Hematopoietic multipotent progenitor cell treated with erythropoietin and hydrocortisone succinate and interleukin-3 and kit ligand, for 8 days (in vitro differentiated cells): ENCODE measurements at regions not wholly inside any gene's neighbourhood (a gene's known extent, or its start where the extent isn't known, plus 50 kb on each side); places are given as distances from the start of the nearest gene placed in this dataset.
"Not testable (repeated sequence)": the region's sequence is repeated elsewhere in the genome, so short reads cannot be mapped to it uniquely, and the experiment has no call there.

Source experiments
- DNase-seq: peaks from one replicate; pipeline ENCODE4 v3.0.0-alpha.2; 2015

DNA sequence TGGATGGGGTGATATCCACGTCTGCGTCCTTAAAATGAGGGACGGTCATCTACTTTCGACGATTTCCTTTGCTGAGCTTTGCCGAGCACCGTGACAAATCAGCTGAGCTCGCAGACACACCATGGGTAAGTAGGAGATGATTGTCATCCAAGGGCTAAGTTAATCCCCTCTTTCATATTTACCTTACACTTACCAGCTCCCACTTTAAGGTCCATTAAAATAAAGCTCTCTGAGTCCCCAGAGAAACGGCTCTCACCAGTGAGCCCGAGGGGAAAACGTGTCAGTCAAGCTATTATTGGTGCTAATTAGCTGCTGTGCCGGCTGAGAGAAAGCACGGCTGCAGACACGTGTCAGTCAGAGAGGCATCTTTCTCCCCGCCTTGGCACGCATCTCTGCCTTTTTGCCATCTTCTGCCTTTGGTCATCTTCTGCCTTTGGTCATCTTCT, 72.2 kb downstream of the CRLF2 start:
- DNase-seq: no peak

DNA sequence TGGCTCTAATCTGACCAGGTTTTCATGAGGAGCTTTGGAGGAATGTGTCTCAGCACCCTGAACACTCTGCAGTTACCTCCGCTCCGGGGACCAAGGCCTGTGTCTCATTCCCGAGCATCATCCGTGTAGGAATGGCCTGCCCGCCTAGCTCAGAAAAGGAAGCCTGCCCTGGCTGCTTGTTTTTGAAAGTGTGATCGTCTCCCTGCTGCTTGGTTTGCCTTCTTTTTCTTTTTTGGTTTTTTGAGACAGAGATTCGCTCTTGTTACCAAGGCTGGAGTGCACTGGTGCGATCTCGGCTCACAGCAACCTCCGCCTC, 73.3 kb downstream of the CRLF2 start:
- no peak for DNase-seq

DNA sequence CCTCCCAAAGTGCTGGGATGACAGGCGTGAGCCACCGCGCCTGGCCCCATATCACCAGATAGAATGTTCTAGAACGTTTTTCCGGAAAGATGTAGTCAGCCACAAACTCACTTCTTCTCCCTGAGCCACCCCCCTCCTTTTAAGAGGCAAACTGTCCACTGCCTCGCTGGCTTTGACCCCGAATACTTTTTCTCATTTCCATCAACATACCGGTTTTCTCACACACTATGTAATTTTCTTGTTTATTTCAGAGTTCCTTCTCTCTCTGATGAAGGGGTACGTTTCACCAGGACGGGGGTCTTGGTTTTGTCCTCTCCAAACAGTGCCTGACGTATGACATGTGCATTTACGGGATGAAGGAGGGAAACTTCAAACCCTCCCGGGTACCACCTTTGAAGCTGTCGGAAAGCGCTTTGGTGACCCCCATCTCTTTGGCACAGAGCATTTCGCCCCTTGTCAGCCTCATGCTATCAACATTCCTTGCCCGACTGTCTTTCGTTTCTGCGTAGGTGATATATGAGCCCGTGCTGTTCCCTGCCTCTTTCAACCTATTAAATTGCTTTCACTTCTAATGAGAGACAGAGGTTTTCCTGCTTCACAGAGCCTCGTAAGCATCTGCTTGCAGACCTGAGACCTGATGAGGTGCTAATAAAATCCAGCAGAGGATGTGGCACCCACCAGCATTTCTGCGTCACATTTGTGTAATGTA, 73.8 kb downstream of the CRLF2 start:
- no peak for DNase-seq

DNA sequence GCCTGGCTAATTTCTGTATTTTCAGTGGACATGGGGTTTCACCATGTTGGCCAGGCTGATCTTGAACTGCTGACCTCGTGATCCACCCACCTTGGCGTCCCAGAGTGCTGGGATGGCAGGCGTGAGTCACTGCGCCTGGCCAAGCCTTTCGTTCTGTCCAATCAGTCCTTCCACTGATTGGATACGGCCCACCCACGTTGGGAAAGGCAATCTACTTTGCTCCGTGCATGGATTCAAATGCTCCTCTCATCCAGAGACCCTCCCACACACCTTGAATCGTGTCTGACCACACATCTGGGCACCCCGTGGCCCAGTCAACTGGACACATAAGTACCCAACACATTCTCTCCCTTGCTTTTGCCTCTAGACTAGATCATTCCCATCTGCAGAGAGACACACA, 74.9 kb downstream of the CRLF2 start:
- no peak for DNase-seq

DNA sequence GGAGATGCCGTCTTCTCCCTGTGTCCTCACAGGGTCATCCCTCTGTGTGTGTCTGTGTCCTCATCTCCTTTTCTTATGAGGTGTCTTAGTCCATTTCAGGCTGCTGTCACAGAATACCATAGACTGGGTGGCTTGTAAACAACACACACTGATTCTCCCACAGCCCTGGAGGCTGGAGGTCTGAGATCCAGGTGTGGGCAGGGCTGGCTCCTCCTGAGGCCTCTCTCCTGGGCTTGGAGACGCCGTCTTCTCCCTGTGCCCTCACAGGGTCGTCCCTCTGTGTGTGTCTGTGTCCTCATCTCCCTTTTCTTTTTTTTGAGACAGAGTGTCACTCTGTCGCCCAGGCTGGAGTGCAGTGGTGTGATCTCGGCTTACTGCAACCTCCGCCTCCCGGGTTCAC, 75.9 kb downstream of the CRLF2 start:
- not testable (repeated sequence) for DNase-seq

DNA sequence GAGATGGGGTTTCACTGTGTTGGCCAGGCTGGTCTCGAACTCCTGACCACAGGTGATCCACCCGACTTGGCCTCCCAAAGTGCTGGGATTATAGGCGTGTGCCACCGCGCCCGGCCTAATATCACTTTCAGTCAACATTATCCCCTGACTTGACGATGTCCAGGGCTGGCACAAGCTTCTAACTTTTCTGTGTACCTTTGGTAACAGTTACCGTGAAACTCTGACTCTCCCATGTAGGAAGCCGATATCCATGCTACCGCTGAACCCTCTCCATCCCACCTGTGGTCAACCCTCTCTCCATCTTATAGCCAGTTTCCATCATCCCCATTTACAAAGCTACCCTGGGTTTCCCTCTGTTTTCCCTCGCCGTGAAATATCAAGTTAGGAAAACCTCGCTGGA, 77.5 kb downstream of the CRLF2 start:
- DNase-seq: no peak

DNA sequence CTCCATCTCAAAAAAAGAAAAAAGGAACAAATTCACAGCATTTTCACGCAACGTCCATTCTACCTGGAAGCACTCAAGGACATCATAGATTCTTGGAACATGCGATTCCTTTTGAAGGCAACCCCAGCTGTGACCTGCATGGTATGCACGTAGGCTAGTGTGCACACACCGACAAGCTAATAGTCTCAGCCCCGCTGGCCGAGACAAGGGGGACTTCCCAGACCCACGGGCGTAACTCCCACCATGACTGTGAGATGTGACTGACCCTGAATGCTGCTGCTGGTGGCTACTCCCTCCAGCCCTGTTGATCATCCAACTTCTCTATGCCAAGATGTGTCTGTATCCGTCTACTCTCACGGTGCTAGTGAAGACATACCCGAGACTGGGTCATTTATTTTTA, 78.3 kb downstream of the CRLF2 start:
- no peak for DNase-seq

DNA sequence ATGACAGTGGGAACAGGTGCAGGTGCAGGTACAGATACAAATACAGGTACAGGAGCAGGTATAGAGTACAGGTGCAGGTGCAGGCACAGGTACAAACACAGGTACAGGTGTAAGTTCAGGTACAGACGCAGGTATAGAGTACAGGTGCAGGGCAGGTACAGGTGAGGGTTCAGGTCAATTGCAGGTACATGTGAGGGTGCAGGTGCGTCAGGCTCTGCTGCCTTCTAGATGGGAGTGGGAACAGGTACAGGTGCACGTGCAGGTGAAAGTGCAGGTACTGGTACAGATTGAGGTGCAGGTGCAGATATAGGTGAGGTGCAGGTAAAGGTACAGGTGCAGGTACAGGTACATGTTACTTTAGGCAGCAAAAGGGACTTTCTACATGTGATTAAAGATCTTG, 85.7 kb downstream of the CRLF2 start:
- no peak for DNase-seq

DNA sequence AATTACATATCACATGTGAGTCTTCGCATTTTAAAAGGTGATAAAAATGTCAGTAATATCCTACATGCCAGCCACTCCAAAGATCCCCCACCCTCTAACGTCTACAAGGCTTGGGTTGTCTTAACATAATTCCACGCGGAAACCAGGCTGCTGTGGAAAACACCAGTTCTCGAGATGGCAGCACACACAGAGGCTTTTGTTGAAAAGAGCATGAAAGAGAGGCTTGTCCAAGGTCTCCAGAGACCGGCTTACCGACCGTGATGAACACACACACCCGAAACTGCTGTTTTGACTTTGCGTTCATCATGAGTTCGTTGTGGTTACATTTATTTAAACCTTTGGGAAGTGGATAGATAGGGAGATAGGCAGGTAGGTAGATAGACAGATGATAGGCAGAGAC, 87.9 kb downstream of the CRLF2 start:
- no peak for DNase-seq

DNA sequence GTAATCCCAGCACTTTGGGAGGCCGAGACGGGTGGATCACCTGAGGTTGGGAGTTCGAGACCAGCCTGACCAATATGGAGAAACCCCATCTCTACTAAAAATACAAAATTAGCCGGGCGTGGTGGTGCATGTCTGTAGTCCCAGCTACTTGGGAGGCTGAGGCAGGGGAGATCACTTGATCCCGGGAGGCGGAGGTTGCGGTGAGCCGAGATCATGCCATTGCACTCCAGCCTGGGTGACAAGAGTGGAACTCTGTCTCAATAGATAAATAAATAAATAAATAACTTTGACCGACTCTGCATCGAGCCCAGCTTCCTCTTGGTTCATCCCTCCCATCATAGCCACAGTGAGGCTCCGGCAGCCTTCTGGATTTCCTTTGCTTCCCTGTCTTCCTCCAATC, 89.6 kb downstream of the CRLF2 start:
- not testable (repeated sequence) for DNase-seq

DNA sequence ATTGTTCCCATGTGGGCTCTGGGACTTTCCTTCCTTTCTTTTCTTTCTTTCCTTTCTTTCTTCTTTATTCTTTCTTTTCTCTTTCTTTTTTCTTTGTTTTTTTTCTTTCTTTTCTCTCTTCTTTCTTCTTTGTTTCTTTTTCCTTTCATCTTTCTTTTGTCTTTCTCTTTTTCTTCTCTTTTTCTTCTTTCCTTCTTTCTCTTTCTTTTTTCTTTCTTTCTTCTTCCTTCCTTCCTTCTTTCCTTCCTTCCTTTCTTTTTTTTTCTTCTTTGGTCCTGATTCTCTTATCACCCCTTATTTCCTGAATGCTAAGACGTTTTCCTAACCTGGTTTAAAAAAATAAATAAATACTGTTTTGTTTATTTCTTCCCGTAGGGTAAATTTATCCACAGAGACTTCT, 93.2 kb downstream of the CRLF2 start:
- DNase-seq: no peak

DNA sequence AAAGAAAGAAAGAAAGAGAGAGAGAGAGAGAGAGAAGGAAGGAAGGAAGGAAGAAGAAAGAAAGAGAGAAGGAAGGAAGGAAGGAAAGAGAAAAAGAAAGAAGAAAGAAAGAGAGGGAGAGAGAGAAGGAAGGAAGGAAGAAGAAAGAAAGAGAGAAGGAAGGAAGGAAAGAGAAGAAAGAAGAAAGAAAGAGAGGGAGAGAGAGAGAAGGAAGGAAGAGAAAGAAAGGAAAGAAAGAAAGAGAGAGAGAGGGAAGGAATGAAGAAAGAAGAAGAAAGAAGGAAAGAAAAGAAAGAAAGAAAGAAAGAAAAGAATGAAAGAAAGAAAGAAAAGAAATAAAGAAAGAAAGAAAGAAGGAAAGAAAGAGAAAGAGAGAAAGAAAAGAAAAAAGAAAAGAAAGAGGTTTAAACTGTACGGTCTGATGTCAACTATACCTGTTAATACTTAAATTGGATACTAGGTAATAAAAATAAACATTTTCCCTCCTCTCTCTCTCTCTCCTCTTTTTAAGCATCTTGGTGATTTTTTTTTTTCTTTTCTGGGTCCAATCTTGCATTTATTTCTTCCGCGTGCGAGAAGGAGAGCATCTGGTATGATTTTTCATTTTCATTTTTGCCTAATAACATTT, 93.8 kb downstream of the CRLF2 start:
- no peak for DNase-seq

DNA sequence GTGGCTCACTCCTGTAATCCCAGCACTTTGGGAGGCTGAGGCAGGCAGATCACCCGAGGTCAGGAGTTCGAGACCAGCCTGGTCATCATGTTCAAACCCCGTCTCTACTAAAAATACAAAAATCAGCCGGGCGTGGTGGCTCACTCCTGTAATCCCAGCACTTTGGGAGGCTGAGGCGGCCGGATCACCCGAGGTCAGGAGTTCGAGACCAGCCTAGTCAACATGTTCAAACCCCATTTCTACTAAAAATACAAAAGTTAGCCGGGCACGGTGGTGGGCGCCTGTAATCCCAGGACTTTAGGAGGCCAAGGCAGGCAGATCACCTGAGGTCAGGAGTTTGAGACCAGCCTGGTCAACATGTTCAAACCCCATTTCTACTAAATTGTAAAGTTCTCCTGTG, 97.0 kb downstream of the CRLF2 start:
- DNase-seq: not testable (repeated sequence)

DNA sequence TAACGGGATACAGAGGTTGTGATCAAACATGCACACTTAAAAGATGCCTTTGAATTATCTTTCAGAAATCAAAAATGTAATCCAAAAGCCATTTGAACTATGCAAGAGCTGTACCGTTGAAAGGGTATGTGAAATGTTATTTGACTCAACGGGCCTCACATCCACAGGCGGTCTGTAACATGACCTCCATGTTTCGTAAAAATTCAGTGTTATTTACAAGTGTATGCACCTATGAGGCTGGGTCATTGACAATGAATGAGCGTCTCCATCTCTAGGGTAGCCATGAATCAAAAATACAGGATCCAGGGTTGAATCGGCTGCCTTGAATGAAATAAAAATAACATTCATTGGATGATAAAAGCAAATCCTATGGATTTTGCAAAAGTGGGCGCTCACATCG, 100.1 kb downstream of the CRLF2 start:
- DNase-seq: no peak

DNA sequence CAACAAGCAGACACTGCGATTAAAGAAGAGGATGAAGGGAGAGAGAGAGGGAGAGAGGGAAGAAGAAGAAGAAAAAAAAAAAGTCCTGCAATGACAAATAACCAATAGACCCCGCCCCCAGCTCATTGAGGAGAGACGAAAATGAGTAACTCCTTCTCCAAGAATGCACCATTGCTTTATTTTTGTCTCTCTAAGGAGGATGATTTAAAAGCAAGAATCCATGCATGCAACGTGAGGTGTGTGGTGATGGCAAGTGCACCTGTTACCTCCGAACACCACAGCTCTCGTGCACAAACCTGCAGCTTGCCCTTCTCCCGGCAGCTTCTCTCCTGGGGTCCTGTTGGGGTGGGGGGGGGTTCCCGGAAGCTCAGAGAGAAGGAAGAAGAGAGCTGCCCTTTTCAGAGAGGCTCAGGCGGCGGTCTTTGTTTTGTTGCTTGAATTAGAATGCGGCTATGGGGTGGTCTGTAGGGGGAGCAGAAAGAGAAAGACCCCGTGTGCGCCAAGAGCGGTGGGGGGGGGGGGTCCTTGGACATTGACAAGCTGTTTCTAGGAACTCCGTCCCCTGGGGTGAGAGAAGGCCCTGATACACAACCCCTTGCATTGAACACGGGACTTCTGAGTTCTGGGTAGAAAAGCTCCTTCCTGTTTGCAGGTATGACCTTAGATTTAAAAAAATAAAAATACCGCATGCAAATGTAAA, 100.7 kb downstream of the CRLF2 start:
- no peak for DNase-seq

DNA sequence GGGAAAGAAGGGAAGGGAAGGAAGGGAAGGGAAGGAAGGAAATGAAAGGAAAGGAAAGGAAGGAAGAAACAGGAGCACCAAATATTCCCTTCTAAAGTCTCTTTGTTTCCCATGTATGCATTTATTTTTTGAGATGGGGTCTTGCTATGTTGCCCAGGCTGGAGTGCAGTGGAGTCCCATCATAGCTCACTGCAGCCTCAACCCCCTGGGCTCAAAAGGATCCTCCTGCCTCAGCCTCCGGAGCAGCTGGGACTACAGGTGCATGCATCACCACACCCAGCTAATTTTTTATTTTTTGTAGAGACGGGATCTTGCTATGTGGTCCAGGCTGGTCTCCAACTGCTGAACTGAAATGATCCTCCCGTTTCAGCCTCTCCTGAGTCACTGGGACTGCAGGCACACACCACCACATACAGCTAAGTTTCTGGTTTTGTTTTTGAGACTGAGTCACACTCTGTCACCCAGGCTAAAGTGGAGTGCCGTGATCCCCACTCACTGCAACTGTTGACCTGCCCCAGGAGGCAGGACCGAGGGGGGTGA, 102.8 kb downstream of the CRLF2 start:
- no peak for DNase-seq

DNA sequence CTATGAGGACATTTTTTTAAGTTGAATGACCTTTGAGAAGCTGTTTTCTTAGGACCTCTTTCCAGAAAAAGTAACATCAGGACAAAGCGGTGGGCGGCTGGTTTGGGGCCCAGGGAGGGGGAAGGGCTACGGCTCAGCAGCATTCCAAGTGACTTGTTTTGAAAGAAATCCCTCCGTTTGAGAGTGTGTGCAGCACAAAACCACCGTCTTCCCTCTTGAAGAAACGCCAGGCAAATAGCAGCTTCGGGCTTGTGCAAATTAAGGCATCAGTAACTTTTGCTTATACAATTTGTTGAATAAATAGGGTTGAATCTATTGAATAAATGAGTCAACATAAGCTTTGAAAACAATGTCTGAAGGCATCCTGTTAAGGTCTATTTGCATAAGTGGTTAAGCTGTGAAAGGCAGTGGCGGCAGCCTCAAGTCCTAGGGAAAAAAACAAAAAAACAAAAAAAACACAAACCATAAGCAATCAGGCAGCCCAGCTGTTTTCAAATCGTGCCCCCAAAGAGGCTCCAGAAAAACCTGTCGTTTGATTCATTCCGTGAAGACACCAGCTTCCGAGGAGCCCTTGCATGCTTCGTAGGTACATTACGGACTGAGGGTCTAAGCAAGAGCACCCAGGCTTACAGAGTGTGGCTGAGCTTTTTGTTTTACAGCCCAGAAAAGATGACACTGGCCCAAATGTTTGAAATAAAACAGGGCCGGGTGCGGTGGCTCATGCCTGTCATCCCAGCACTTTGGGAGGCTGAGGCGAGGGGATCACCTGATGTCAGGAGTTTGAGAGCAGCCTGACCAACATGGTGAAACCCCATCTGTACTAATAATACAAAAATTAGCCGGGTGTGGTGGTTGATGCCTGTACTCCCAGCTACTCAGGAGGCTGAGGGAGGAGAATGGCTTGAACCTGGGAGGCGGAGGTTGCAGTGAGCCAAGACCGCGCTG, 103.7 kb downstream of the CRLF2 start:
- no peak for DNase-seq

DNA sequence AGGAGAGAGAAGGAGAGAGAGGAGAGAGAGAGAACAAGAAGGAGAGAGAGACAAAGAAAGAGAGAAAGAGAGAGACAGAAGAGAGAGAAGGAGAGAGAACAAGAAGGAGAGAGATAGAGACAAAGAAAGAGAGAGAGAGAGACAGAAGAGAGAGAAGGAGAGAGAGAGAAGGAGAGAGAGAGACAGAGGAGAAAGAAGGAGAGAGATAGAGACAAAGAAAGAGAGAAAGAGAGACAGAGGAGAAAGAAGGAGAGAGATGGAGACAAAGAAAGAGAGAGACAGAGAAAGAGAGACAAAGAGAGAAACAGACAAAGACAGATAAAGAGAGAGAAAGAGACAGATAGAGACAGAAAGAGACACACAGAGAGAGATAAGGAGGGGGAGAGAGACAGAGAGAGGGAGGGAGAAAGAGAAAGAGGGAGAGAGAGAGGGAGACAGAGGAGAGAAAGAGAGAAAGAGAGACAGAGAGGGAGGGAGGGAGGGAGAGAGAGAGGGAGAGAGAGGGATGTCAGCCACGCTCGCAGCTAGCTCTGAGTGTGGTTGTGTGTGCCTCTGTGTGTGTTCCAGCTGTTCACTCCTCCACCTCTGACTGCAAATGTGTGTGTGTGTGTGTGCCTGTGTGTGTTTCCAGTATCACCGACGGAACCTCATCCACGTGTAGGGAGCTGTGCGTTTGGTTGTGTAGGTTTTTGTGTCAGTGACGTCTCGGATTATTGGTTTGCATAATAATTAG, 105.8 kb downstream of the CRLF2 start:
- DNase-seq: no peak

DNA sequence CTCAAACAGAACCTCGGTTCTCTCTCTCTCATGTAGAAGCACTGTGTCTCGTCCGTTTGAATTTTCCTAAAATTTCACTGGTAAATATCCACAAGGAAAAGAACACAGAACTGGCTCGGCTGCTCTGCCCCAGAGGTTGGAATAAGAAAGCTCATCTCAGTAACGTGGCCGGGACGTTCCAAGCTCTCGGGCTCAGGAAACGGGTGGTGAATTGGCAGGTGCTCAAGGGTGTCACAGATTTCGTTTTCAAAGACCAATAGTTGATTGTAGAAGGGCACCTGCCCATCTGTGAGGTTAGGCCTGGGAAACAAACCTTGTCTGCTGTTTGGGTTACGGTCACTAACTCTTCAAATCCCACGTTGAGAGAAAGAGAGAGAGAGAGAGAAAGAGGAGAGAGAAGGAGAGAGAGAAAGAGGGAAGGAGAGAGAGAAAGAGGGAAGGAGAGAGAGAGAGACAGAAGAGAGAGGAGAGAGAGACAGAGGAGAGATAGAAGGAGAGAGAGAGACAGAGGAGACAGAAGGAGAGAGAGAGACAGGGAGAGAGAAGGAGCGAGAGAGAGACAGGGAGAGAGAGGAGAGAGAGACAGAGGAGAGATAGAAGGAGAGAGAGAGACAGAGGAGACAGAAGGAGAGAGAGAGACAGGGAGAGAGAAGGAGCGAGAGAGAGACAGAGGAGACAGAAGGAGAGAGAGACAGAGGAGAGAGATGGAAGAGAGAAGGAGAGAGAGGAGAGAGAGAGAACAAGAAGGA, 106.6 kb downstream of the CRLF2 start:
- DNase-seq: no peak

DNA sequence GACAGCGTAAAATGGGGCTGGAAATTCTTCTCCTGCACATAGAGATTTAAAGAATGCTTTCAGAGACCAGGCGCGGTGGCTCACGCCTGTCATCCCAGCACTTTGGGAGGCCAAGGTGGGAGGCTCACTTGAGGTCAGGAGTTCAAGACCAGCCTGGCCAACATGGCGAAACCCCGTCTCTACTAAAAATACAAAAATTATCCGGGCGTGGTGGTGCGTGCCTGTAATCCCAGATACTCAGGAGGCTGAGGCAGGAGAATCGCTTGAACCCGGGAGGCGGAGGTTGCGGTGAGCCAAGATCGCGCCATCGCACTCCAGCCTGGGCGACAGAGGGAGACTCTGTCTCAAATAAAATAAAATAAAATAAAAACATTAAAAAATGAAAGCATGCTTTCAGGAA, 107.4 kb downstream of the CRLF2 start:
- DNase-seq: not testable (repeated sequence)

DNA sequence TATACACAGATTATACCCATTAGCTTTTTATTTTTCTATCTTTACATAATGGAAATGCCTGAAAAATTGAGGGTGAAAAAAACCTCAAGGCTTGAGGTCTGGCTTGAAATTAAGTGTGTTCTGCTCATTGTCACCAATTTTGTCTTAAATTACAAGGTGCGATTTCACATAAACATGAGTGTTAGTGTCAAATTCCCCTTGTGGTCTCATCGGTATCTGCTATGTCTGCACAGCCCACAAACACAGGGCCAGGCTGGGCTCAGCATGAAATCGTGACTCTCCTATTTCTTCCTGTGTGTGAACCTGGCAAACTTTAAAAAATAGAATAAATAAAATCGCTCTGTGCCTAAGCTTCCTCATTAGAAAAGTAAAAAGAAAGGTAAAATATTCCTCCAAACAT, 109.1 kb downstream of the CRLF2 start:
- no peak for DNase-seq

DNA sequence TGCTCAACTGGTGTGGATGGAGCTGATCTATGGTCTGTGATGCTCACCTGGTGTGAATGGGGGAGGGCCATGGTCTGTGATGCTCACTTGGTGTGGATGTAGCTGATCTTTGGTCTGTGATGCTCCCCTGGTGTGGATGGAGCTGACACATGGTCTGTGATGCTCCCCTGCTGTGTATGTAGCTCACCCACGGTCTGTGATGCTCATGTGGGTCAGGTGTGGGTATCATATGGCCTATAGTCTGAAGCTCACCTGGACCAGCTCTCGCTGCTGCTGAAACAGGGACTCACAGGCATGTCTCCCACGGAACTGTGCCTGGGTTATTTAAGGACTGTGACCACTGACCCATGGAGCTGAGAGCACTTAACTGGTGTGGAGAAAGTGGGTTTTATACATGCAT, 109.7 kb downstream of the CRLF2 start:
- DNase-seq: no peak
